GM06990 (cell line): ENCODE measurements at regions not wholly inside any gene's neighbourhood (a gene's known extent, or its start where the extent isn't known, plus 50 kb on each side); places are given as distances from the start of the nearest gene placed in this dataset.
"Not testable (repeated sequence)": the region's sequence is repeated elsewhere in the genome, so short reads cannot be mapped to it uniquely, and the experiment has no call there.

Source experiments
- DNase-seq: peaks from one replicate; pipeline ENCODE4 v3.0.0-alpha.2; 2011; ENCODE audit not compliant: insufficient read length; ENCODE audit errors: extremely low read depth
- H3K27me3 ChIP-seq: replicated peaks from 2 replicates; pipeline ENCODE4 v1.6.0; 2011; ENCODE audit warnings: low read length; ENCODE audit not compliant: control insufficient read depth, insufficient read depth
- H3K36me3 ChIP-seq: 2 replicates; pipeline ENCODE4 v1.5.1; 2011; ENCODE audit warnings: low read length; ENCODE audit not compliant: control insufficient read depth, insufficient read depth
- H3K4me3 ChIP-seq: replicated peaks from 2 replicates; pipeline ENCODE4 v1.5.1; 2011; ENCODE audit warnings: low read depth, mild to moderate bottlenecking, control low read depth, low read length
- CTCF ChIP-seq: IDR thresholded peaks from 2 replicates; pipeline ENCODE4 v1.5.1; 2011; ENCODE audit warnings: low read length, control low read depth, mild to moderate bottlenecking, inconsistent platforms; ENCODE audit not compliant: insufficient read depth, poor library complexity, severe bottlenecking

- DNase-seq = no peak
- H3K27me3 ChIP-seq = no peaks in the 10 kb centered on the region
- TF ChIP-seq CTCF = no peak
- H3K4me3 ChIP-seq = no peak overlapping the region
- no peaks in the 10 kb centered on the region for H3K36me3 ChIP-seq
These were observed 990.2 kb upstream of the ATXN7L3B start for GRCh38 chr12:73547421-73547820.

GRCh38 chr12:73585136-73585535 lies 952.5 kb upstream of the ATXN7L3B start:
- no peak for DNase-seq
- Histone ChIP-seq H3K27me3 (no peaks in the 10 kb centered on the region), H3K36me3 (no peaks in the 10 kb centered on the region), H3K4me3 (no peak overlapping the region)
- TF ChIP-seq CTCF = no peak

- Histone ChIP-seq H3K27me3 (no peaks in the 10 kb centered on the region), H3K36me3 (no peaks in the 10 kb centered on the region), H3K4me3 (no peak overlapping the region)
- TF ChIP-seq CTCF = no peak
- no peak for DNase-seq
These were observed 948.4 kb upstream of the ATXN7L3B start for GRCh38 chr12:73589220-73589619.

- no peak for DNase-seq
- Histone ChIP-seq H3K27me3 (no peaks in the 10 kb centered on the region), H3K36me3 (no peaks in the 10 kb centered on the region), H3K4me3 (no peak overlapping the region)
- TF ChIP-seq CTCF = no peak
These were observed 939.0 kb upstream of the ATXN7L3B start for GRCh38 chr12:73598626-73599025.

- Histone ChIP-seq H3K36me3 (no peaks in the 10 kb centered on the region), H3K27me3 (no peaks in the 10 kb centered on the region), H3K4me3 (no peak overlapping the region)
- DNase-seq = no peak
- no peak for TF ChIP-seq CTCF
These were observed 938.4 kb upstream of the ATXN7L3B start for GRCh38 chr12:73599268-73599667.

GRCh38 chr12:73605925-73606324 lies 931.7 kb upstream of the ATXN7L3B start:
- H3K4me3 ChIP-seq, DNase-seq, H3K36me3 ChIP-seq, H3K27me3 ChIP-seq: not testable (repeated sequence)
